GM18858 (cell line): ENCODE measurements at regions not wholly inside any gene's neighbourhood (a gene's known extent, or its start where the extent isn't known, plus 50 kb on each side); places are given as distances from the start of the nearest gene placed in this dataset.
"Not testable (repeated sequence)": the region's sequence is repeated elsewhere in the genome, so short reads cannot be mapped to it uniquely, and the experiment has no call there.

Source experiments
- ATAC-seq: cut with Tn5 transposase; IDR thresholded peaks from one replicate; pipeline ENCODE4 v1.9.1; 2021; ENCODE audit not compliant: unreplicated experiment

GRCh38 chr4:117533501-117533900 lies 448.1 kb upstream of the TRAM1L1 start:
- no peak for ATAC-seq

DNA sequence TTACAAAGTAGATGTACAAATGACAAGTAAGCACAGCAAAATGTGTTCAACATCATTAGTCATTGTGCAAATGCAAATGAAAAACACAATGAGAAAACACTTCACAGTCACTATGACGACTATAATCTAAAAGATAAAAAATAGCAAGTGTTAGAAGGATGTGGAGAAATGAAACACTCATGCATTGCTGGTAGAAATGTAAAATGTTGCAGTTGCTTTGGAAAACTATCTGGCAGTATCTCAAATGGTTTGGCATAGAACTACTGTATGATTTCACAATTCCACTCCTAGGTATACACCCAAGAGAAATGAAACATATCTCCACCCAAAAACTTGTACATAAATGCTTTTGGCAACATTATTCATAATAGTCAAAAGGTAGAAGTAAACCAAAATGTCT lies 459.7 kb upstream of the TRAM1L1 start:
- ATAC-seq: no peak

- no peak for ATAC-seq
These were observed 464.1 kb upstream of the TRAM1L1 start for GRCh38 chr4:117549524-117549923.

DNA sequence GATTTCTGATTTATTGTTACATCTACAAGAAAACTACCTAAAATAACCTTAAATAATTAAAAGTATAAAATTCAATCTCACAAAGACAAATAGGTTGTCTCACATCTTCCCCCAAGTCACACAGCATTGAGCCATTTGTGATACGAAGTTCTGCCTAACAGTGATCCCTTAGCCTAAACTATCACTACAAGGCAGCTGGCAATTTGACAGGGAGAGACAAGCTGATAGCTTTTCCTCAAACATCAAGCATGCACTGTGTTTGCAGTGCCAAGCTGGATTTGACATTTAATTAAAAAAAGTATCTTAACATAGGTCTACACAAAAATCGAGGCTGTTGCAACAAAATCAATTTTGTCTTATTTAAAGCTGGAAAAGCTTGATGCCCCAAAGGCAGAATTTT lies 464.7 kb upstream of the TRAM1L1 start:
- ATAC-seq: no peak

- ATAC-seq: no peak
These were observed 474.0 kb upstream of the NDST3 start for GRCh38 chr4:117560329-117560728.

DNA sequence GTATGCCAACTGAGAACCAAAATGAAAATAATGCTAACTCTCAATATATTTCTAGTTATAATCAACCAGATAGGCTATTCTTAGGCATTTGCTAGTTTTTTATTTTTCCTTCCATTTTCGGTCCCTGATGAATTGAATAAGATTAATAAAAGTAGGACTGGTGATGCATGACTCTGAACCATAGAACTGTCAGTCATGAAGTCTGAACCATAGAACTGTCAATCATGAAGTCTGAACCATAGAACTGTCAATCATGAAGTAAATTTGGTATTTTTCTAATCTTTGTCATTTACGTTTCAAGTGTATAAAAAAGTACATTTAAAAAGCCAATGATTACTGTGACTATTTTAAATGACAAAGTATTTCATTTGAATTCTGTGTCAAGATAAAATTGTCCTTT lies 460.2 kb upstream of the NDST3 start:
- ATAC-seq: no peak

- no peak for ATAC-seq
These were observed 458.4 kb upstream of the NDST3 start for GRCh38 chr4:117575850-117576249.

GRCh38 chr4:117577686-117578311 lies 456.5 kb upstream of the NDST3 start:
- no peak for ATAC-seq

DNA sequence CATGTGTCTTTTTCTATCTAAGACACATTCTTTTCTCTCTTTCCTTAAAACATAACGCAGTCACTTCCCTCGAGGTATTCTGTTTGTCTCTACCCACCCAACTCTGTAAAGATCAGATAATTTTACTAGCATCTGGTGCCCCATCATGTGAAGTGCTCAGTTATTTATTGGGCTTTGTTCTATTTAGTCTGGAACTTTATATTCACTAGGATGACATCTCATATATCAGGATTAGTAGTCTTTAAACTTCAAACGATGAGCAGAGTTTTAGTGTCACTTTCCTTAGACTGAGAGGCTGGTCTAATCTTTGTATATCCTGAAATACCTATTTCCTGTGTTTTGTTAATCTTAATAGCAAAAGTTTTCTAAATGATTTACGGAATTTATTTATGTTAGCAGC lies 445.5 kb upstream of the NDST3 start:
- no peak for ATAC-seq

DNA sequence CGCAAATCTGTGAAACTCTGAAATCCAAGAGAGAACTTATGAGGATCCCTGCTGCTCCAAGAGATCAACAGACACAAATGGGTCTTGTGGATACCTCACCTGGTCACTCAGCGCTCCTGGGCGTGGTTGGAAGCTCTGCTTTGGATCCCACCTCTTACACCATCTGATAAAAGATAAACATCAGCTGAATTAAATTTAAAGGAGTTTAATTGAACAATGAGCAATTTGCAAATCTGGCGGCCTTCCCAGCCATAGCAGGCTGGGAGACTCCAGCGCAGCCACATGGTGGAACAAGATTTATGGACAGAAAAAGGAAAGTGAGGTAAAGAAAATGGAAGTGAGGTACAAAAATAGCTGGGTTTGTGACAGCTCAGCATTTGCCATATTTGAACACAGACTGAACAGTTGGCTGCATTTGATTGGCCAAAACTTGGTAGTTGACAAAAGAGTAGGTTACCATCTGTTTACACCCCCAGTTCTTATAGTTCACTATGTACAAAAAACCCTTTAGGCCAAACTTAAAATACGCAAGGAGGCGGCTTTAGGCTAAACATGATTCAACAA lies 437.3 kb upstream of the NDST3 start:
- ATAC-seq: no peak

DNA sequence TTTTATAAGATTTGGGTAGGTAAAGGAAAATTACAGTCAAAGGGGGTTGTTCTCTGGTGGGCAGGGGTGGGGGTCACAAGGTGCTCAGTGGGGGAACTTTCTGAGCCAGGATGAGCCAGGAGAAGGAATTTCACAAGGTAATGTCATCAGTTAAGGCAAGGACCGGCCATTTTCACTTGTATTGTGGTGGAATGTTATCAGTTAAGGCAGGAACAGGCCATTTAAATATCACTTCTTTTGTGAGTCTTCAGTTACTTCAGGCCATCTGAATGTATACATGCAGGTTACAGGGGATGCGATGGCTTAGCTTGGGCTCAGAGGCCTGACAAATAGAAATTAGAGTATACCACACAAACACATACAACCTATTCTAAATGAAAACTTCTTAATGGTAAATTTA lies 434.9 kb upstream of the NDST3 start:
- ATAC-seq: not testable (repeated sequence)

DNA sequence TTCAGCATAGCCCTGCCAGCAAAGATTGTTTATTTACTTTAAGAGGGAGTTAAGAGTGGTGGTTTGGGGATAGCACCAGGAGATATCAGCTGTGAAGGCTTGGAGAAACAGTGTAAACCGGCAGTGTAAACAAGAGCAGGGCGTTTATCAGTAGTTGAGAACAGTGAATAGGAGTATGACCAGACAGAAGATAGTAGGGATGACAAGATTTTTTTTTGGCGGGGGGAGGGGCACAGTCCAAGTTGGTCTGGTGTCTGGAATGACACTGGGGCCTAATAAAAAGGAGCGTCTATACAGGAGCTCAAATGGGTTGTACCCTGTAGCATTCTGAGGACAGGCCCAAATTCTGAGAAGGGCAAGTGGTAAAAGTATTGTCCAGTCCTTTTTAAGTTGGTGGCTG lies 433.4 kb upstream of the NDST3 start:
- not testable (repeated sequence) for ATAC-seq

- ATAC-seq: no peak
These were observed 423.5 kb upstream of the NDST3 start for GRCh38 chr4:117610706-117611308.

DNA sequence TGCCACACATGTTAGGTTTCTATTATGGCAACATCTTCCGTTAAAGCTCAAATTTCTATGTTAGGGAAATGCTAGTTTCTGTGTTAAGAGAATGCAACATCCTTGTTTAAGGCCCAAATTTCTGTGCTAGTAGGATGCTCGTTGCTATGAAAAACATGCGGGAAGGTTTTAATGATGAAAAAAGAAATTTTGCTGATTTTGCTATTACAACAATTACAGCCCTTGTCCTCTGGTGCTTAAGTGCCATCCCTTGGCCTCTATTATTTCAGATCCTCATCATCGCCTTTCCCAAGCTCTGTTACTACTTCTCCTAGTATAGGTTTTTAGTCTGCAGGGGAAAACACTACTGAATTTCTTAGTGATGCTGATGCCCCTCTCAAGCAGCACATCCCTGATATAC lies 412.6 kb upstream of the NDST3 start:
- ATAC-seq: no peak

DNA sequence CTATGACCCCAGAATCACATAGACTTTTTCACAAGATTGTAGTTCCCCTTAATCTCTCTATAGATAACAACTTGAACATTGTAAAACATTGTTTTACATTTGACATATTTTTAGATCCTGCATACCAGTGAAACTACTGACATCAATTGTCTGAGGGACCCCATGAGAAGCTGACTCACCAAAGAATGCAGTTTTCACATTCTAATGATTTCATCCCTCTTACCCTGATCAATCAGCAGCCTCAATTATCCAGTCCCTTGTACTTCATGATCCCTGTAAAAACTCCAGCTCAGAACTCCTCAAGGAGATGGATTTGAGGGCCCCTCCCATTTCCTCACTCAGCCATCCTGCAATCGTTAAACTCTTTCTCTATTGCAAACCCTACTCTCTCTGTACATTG lies 411.0 kb upstream of the NDST3 start:
- no peak for ATAC-seq

- ATAC-seq: no peak
These were observed 407.6 kb upstream of the NDST3 start for GRCh38 chr4:117626664-117627063.

DNA sequence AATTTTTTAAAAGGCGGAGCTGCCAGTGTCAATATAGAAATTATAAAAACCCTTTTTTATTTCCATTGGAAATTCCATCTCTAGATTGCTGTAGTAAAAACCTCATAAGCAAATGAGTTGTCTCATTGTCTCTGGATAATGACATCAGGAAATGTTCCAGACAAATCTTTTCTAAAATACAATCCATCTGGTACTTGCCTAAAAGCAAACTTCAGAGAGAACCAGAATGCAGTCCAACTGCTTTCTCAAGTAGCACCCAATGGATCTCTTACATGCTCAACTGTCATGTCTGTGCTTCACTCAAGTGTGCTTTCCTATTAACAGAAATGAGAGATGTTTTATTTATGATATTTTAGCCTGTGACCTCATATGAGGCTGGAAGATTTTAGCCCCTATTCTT lies 399.6 kb upstream of the NDST3 start:
- no peak for ATAC-seq

GRCh38 chr4:117637347-117637746 lies 396.9 kb upstream of the NDST3 start:
- ATAC-seq: no peak

DNA sequence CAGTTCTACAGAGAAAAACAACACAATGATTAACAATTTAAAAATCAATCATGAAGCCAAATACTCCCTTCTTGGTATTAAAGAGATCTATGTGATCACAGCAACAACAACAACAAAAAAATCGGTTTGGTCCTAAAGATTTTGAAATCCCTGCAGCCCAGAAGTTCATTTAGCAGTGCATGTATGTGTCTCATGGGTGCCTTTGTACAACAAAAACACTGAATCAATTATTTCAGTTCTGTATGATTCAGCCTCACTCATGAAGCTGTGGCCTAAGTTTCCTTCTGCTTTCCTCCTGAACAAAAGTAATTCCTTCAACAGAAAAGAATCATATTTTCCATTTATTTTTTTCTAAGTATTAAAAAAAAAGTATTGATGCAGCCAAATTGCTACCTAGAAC lies 393.4 kb upstream of the NDST3 start:
- no peak for ATAC-seq

GRCh38 chr4:117641519-117641918 lies 392.8 kb upstream of the NDST3 start:
- ATAC-seq: no peak

- no peak for ATAC-seq
These were observed 380.2 kb upstream of the NDST3 start for GRCh38 chr4:117654079-117654478.

DNA sequence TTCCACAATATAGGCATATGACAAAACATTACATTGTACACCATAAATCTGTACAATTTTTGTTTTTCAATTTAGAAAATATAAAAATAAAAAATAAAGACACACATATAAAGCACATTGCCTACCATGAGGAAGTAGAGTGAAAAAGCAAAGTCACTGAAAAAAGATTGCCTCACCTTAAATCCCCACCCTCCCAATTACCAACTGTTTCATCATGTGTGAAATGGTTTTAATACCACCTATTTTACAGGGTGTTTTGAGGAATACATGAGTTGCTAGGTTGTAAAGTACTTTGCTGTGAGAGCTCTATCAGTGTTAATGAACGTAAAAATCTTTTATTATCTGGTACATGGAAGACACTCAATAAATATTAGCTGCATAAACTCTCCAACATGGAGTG lies 373.6 kb upstream of the NDST3 start:
- ATAC-seq: no peak
